PC-3 (cell line): ENCODE measurements at regions not wholly inside any gene's neighbourhood (a gene's known extent, or its start where the extent isn't known, plus 50 kb on each side); places are given as distances from the start of the nearest gene placed in this dataset.

Source experiments
- ATAC-seq: fragments of 200-7000 bp; cut with Tn5 transposase; 2 replicates; pipeline ENCODE4 v1.9.1; 2020; ENCODE audit warnings: mild to moderate bottlenecking, moderate library complexity
- BruUV-seq: library from RNA; stranded (reverse); fragments of 400-500 nt; replicated peaks from 2 replicates; lab custom pipeline; 2021; lab: Mats Ljungman, UMichigan
- CTCF ChIA-PET: fragments of 300-600 bp; sonication (Branson Sonifier 250); formaldehyde crosslinking; loops from one replicate; lab custom pipeline; 2022; ENCODE audit warnings: antibody characterized with exemption; lab: Charles Lee
- POLR2A ChIA-PET: fragments of 300-600 bp; sonication (Branson Sonifier 250); formaldehyde crosslinking; loops from one replicate; lab custom pipeline; 2022; ENCODE audit warnings: antibody characterized with exemption; ENCODE audit not compliant: unreplicated experiment; lab: Charles Lee
- DNase-seq: peaks from one replicate; pipeline ENCODE4 v3.0.0-alpha.2; 2015
- H2AFZ ChIP-seq: fragments of 300-600 bp; sonication (generic); 2 replicates; pipeline ENCODE4 v1.6.0; 2016; ENCODE audit warnings: antibody characterized with exemption, low read length
- H3F3A ChIP-seq: fragments of 300-600 bp; sonication (generic); one replicate; pipeline ENCODE4 v1.6.0; 2017; ENCODE audit warnings: antibody characterized with exemption, low read length, control low read depth, mild to moderate bottlenecking; ENCODE audit not compliant: unreplicated experiment
- H3K27ac ChIP-seq: fragments of 300-600 bp; sonication (generic); 2 replicates; pipeline ENCODE4 v1.5.1; 2016; ENCODE audit warnings: mild to moderate bottlenecking, low read length
- H3K27me3 ChIP-seq: fragments of 300-600 bp; sonication (generic); 2 replicates; pipeline ENCODE4 v1.6.1; 2016; ENCODE audit warnings: low read length, mixed read lengths
- H3K36me3 ChIP-seq: fragments of 300-600 bp; sonication (generic); 2 replicates; pipeline ENCODE4 v1.6.1; 2016; ENCODE audit warnings: low read depth, mixed run types, low read length, mixed read lengths
- H3K4me1 ChIP-seq: fragments of 300-600 bp; sonication (generic); 2 replicates; pipeline ENCODE4 v1.5.1; 2016; ENCODE audit warnings: low read length; ENCODE audit not compliant: insufficient read depth
- H3K4me2 ChIP-seq: fragments of 300-600 bp; sonication (generic); 2 replicates; pipeline ENCODE4 v1.6.0; 2016; ENCODE audit warnings: low read length
- H3K4me3 ChIP-seq: fragments of 300-600 bp; sonication (generic); 2 replicates; pipeline ENCODE4 v1.5.1; 2016; ENCODE audit warnings: mild to moderate bottlenecking, low read length, mixed read lengths
- H3K79me2 ChIP-seq: fragments of 300-600 bp; sonication (generic); 2 replicates; pipeline ENCODE4 v1.6.1; 2017; ENCODE audit warnings: low read length, mixed read lengths
- H3K9ac ChIP-seq: fragments of 300-600 bp; sonication (generic); 2 replicates; pipeline ENCODE4 v1.6.0; 2016; ENCODE audit warnings: mild to moderate bottlenecking, low read length
- H3K9me2 ChIP-seq: fragments of 300-600 bp; sonication (generic); replicated peaks from 2 replicates; pipeline ENCODE4 v1.6.1; 2016; ENCODE audit warnings: mixed run types, low read length, mixed read lengths
- H3K9me3 ChIP-seq: fragments of 300-600 bp; sonication (generic); 2 replicates; pipeline ENCODE4 v1.6.1; 2016; ENCODE audit warnings: low read length, mixed read lengths
- H4K20me1 ChIP-seq: fragments of 300-600 bp; sonication (generic); 2 replicates; pipeline ENCODE4 v1.6.1; 2016; ENCODE audit warnings: low read length, mixed read lengths
- CTCF ChIP-seq: fragments of 300-600 bp; sonication (generic); conservative IDR thresholded peaks from 2 replicates; pipeline ENCODE4 v1.5.1; 2017; ENCODE audit warnings: antibody characterized with exemption, low read depth, mild to moderate bottlenecking, low read length
- EZH2phosphoT487 ChIP-seq: fragments of 300-600 bp; sonication (generic); IDR thresholded peaks from 2 replicates; pipeline ENCODE4 v1.6.1; 2018; ENCODE audit warnings: mild to moderate bottlenecking, antibody characterized with exemption, low read length, borderline replicate concordance
- intact Hi-C: fragments of 100-400 bp; cut with micrococcal nuclease; formaldehyde crosslinking; loops from 2 replicates; pipeline ENCODE4 v1.9.0; 2023

- no TSS peak for BruUV-seq
- H2AFZ ChIP-seq = no peak overlapping the region; the same call in 1 of the 2 replicates
- H3K27me3 ChIP-seq = no peaks in the 10 kb centered on the region
- H3K9me3 ChIP-seq = no peaks in the 10 kb centered on the region
- DNase-seq (no peak), ATAC-seq (no peak)
- TF ChIP-seq EZH2phosphoT487 = no peak
- intact Hi-C loops = no loop called here
- ChIA-PET CTCF (no interaction called here), POLR2A (no interaction called here)
- no peaks in the 10 kb centered on the region for H3K36me3 ChIP-seq
- H3K4me1 ChIP-seq = no peaks in the 10 kb centered on the region
- no peaks in the 10 kb centered on the region for H3K79me2 ChIP-seq
- H4K20me1 ChIP-seq = no peaks in the 10 kb centered on the region
- H3K27ac ChIP-seq = no peak overlapping the region
- no peak overlapping the region for H3K4me3 ChIP-seq
- no peaks in the 10 kb centered on the region for H3K9me2 ChIP-seq
- no peak overlapping the region for H3K9ac ChIP-seq
- H3F3A ChIP-seq = no peaks in the 10 kb centered on the region
- H3K4me2 ChIP-seq = no peak overlapping the region
Observed at GRCh38 chr6:22732176-22732970, 163.0 kb downstream of the HDGFL1 start.

DNA sequence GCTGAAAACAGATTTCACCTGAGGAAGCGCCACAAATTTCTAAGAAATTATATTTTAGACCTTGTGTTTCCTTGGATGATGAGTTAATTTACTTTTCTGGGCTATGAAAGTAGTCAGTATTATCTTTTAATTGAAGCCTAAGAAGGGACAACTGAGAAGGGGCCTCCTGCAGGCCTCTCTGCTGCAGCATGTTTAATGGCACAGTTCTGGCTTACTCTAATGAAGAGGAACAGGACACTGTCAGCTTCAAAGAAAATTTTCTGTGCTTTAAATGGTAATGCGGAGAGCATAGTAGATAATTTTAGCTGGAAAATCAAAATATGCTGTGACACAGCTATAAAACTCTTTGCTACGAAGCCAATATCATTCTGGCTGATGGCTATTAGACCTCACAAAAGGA, 167.4 kb downstream of the HDGFL1 start:
- Histone ChIP-seq H3F3A (no peaks in the 10 kb centered on the region), H3K27ac (no peak overlapping the region), H3K27me3 (no peaks in the 10 kb centered on the region), H3K4me3 (no peak overlapping the region), H3K9me2 (no peaks in the 10 kb centered on the region), H2AFZ (no peak overlapping the region), H3K9me3 (no peaks in the 10 kb centered on the region), H3K79me2 (no peaks in the 10 kb centered on the region), H3K36me3 (no peaks in the 10 kb centered on the region), H3K9ac (no peak overlapping the region), H4K20me1 (no peaks in the 10 kb centered on the region), H3K4me1 (peaks cover 12% of the 10 kb centered on the region; the same call in 1 of the 2 replicates), H3K4me2 (no peak overlapping the region)
- BruUV-seq = no TSS peak
- no peak for DNase-seq
- intact Hi-C loops = no loop called here
- ChIA-PET POLR2A (no interaction called here), CTCF (interaction anchor here (0.6 kb wide), 1 partner anchor 192 kb away, joined by 4 read pairs; no protein-coding TSS in a partner anchor)
- no peak for TF ChIP-seq CTCF
- ATAC-seq = no peak

DNA sequence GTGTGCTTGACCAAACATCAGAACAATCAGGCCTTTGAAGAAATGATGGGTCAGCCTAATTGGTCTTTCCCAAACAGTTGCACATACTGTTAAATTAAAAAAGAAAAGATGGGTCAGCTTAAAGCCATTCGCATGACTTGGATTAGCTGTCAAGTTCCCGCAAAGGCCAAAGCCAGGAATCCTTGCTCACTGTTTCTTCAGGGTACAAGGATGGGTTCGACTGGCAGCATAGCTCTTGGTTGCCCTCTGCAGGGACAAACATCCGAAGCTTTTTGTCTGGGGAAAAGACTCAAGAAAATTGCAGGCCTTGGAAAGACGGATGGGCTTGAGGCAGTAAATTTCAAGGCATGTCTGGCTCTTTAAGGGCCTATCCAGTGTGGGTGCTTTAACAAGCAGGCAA, 168.0 kb downstream of the HDGFL1 start:
- Histone ChIP-seq H3K9ac (no peak overlapping the region), H4K20me1 (no peaks in the 10 kb centered on the region), H3K9me2 (no peaks in the 10 kb centered on the region), H3K9me3 (no peaks in the 10 kb centered on the region), H3F3A (no peaks in the 10 kb centered on the region), H3K4me2 (no peak overlapping the region), H3K79me2 (no peaks in the 10 kb centered on the region), H3K27ac (peak overlapping the region; percentile 27), H3K36me3 (no peaks in the 10 kb centered on the region), H3K4me1 (peaks cover 12% of the 10 kb centered on the region; the same call in 1 of the 2 replicates), H3K27me3 (no peaks in the 10 kb centered on the region), H2AFZ (no peak overlapping the region), H3K4me3 (no peak overlapping the region)
- CTCF ChIA-PET = interaction anchor here (0.6 kb wide), 1 partner anchor 191 kb away, joined by 4 read pairs; no protein-coding TSS in a partner anchor
- DNase-seq (peak; percentile 56), ATAC-seq (no peak)
- POLR2A ChIA-PET = no interaction called here
- TF ChIP-seq EZH2phosphoT487 = no peak
- TF ChIP-seq CTCF = peak; percentile 71
- intact Hi-C loops = no loop called here
- BruUV-seq = no TSS peak
